22Rv1 (cell line): ENCODE measurements at regions not wholly inside any gene's neighbourhood (a gene's known extent, or its start where the extent isn't known, plus 50 kb on each side); places are given as distances from the start of the nearest gene placed in this dataset.

Source experiments
- ZFX ChIP-seq: fragments of 450-650 bp; IDR thresholded peaks from 2 replicates; pipeline ENCODE4 v1.6.1; 2017; ENCODE audit warnings: antibody characterized with exemption, borderline replicate concordance
- TF ChIP-seq, protein P1 (sequence below): fragments of 450-650 bp; IDR thresholded peaks from 2 replicates; pipeline ENCODE4 v1.5.1; 2017; ENCODE audit warnings: mild to moderate bottlenecking

GRCh38 chrX:128581615-128582014 is 529.4 kb upstream of the ACTRT1 start:
- TF ChIP-seq, protein P1, sequence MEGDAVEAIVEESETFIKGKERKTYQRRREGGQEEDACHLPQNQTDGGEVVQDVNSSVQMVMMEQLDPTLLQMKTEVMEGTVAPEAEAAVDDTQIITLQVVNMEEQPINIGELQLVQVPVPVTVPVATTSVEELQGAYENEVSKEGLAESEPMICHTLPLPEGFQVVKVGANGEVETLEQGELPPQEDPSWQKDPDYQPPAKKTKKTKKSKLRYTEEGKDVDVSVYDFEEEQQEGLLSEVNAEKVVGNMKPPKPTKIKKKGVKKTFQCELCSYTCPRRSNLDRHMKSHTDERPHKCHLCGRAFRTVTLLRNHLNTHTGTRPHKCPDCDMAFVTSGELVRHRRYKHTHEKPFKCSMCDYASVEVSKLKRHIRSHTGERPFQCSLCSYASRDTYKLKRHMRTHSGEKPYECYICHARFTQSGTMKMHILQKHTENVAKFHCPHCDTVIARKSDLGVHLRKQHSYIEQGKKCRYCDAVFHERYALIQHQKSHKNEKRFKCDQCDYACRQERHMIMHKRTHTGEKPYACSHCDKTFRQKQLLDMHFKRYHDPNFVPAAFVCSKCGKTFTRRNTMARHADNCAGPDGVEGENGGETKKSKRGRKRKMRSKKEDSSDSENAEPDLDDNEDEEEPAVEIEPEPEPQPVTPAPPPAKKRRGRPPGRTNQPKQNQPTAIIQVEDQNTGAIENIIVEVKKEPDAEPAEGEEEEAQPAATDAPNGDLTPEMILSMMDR, result no peak
- no peak for TF ChIP-seq ZFX
